ENCODE measurements at regions not wholly inside any gene's neighbourhood (a gene's known extent, or its start where the extent isn't known, plus 50 kb on each side); places are given as distances from the start of the nearest gene placed in this dataset. TPM values are rescaled to one million over a fixed set of nuclear protein-coding genes. Genes with fewer than 3 reads are reported as not detected.

DNA sequence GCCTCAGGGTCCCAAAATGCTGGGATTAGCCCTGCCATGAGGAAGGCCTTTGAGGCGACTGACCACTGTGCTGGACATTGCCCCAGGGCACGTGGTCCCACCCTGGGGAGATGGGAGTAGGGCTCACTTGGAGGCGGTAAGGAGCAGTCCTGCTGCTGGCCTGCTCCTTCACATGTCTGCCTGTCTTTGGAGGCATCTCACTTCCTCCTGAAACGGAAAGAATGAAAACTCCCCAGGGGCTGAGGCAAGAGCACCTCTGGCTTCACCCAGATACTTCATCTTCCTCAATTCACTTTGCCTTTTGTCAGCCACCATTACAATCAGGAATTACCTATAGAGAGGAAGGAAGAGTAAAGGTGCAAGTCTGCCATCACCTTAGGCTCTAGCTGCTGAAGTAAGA is 59.9 kb upstream of the GATA6 start:
- DNase-seq (ENCODE audit: low read depth in 2 of 3, low spot score in 2 of 3): no peak

DNA sequence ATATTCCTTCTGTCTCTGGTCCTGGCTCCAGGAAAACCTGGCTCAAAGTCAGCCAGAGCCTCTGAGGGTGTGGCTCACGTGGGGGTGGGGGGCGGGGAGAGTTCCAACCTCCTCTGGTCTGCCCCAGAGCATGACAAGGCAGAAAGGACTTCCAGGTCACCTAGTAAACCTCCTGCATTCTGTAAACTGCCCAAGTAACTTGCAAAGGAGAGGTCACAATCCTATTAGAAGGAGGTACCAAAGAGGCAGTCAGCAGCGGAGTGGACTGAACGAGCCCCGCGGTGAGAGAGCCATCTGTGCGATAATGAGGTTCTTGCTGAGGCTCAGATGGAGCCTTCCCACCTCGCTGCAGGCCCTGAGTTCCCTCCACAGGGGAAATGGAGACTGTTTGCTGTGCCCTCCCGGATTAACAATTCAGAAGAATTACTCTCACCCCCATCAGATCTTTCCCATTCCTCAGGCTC is 58.9 kb upstream of the GATA6 start:
- no peak for DNase-seq (ENCODE audit: low read depth in 2 of 3, low spot score in 2 of 3)

DNA sequence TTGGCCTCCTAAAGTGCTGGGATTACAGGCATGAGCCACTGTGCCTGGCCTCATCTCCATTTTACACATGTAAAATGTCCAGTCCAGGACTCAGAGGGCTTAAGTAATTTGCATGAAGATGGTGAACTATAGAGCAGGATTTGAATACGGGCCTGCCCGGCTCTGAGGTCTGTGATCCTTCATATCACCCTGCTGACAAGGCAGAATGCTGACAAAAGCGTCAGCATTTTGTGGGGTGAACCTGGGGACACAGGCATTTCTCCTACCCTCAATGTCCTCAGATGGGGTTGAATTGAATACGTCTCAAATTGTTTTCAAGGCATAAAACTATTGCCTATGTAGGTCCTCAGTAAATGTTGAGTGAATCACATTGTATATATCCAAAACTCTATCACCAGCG is 57.2 kb upstream of the GATA6 start:
- DNase-seq (ENCODE audit: low read depth in 2 of 3, low spot score in 2 of 3): no peak

DNA sequence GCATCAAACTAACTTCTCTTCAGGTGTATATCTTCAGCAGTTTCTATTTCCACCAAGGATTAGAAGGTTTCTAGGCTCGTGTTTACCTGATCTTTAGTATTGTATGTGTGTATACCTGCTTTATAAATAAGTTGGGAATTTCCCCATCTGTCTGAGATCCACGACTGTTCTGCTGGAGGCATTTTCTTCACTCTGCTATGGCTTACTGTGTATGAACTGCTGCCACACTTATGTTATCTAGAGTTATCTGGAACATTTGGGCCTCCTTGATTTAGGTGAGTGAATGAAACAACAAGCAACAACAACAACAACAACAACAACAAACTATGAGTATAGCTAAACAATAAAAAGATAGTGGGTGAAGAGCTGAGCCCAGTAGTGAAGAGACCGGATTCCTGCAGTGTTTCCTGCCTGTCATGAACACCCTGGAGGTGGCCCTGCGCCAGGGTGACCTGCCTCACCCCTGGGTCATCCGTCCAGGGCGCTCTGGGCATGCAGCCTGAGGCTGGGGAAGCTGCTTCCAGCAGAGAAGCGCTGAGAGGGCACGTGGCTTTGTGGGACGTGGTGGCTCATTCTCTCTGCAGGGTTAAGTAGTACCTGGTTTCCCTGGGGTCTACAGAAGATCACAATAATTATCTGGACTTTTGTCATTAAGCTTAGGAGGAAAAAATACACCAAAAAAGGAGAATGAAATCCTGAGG is 56.1 kb upstream of the GATA6 start:
- no peak for DNase-seq (ENCODE audit: low read depth in 2 of 3, low spot score in 2 of 3)

DNA sequence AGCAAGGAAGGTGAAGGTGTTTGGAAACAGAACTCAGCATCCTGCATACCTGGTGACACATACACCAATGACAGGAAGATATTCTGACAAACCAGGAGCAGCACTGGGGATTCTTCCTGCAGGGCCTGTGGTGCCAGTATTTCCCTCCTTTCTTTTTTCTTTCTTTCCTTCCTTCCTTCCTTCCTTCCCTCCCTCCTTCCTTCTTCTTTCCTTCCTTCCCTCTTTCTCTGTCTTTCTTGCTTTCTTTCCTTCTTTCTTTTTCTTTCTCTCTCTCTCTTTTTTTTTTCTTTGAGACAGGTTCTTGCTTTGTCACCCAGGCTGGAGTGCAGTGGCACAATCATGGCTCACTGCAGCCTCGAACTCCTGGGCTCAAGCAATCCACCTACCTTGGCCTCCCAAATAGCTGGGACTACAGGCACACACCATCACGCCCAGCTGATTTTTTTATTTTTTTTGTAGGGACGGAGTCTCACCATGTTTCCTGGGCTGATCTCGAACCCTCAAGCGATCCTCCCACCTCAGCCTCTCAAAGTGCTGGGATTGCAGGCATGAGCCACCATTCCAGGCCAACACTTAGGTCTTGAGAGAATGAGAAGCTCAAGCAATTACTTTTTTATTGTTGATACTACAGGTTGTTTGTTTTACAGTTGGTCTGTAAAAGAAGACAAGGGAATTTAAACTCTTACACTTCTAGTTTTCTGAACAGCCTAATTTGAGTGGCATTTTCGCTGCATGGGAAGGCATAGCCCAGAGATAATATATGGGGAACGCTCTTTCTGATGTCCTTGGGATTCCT is 54.7 kb upstream of the GATA6 start:
- DNase-seq (ENCODE audit: low read depth in 2 of 3, low spot score in 2 of 3): no peak

DNA sequence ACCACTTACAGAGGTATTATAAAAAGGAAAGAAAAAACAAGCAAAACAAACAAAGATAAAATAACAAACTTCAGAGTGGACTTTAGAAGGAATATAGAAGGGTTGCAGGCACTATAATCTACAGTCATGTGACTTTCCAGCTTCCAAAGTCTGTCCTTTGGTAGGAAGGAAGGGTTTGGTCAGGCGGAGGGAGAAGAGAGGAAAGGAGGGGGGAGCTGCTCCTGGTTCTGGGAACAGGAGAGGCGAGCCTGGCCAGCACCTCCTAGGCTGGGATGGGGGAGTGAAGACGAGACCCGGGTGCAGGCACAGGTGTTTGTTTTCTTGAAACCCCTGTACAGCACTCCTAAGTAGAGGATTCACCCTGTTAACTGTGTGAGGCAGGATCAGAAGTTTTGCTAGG is 53.8 kb upstream of the GATA6 start:
- DNase-seq (ENCODE audit: low read depth in 2 of 3, low spot score in 2 of 3): no peak

Small RNAs in the stretch of these regions (small RNA-seq; reads per million reads assigned to genes)
- gene RNA5SP451: not detected

Measured in hematopoietic multipotent progenitor cell (in vitro differentiated cells).